GM19438 (cell line): ENCODE measurements at regions not wholly inside any gene's neighbourhood (a gene's known extent, or its start where the extent isn't known, plus 50 kb on each side); places are given as distances from the start of the nearest gene placed in this dataset.

ENCODE experiments used
- ATAC-seq: cut with Tn5 transposase; IDR thresholded peaks from one replicate; pipeline ENCODE4 v1.9.1; 2021; ENCODE audit warnings: low read depth; ENCODE audit not compliant: unreplicated experiment

- ATAC-seq, result no peak
Observed at GRCh38 chr20:54272901-54273488, 65.1 kb downstream of the PFDN4 start.

GRCh38 chr20:54275359-54276111 is 67.6 kb downstream of the PFDN4 start:
- ATAC-seq, result no peak

- no peak for ATAC-seq
Observed at GRCh38 chr20:54276577-54277169, 68.8 kb downstream of the PFDN4 start.

- no peak for ATAC-seq
Observed at GRCh38 chr20:54278262-54278661, 70.4 kb downstream of the PFDN4 start.

- no peak for ATAC-seq
Observed at GRCh38 chr20:54282625-54283024, 74.7 kb downstream of the PFDN4 start.

GRCh38 chr20:54283253-54283652 is 75.4 kb downstream of the PFDN4 start:
- ATAC-seq, result no peak

GRCh38 chr20:54284928-54285704 is 77.2 kb downstream of the PFDN4 start:
- no peak for ATAC-seq

- no peak for ATAC-seq
Observed at GRCh38 chr20:54290636-54291035, 82.7 kb downstream of the PFDN4 start.

- ATAC-seq, result no peak
Observed at GRCh38 chr20:54291339-54292010, 83.6 kb downstream of the PFDN4 start.

- ATAC-seq, result no peak
Observed at GRCh38 chr20:54292185-54292584, 84.3 kb downstream of the PFDN4 start.

GRCh38 chr20:54293526-54293925 is 85.6 kb downstream of the PFDN4 start:
- ATAC-seq, result no peak

GRCh38 chr20:54294094-54294493 is 86.2 kb downstream of the PFDN4 start:
- no peak for ATAC-seq

- ATAC-seq, result no peak
Observed at GRCh38 chr20:54295686-54296085, 87.8 kb downstream of the PFDN4 start.

- no peak for ATAC-seq
Observed at GRCh38 chr20:54305421-54305820, 97.5 kb downstream of the PFDN4 start.

GRCh38 chr20:54306985-54307710 is 99.3 kb downstream of the PFDN4 start:
- ATAC-seq, result no peak

GRCh38 chr20:54308804-54309203 is 100.9 kb downstream of the PFDN4 start:
- ATAC-seq, result no peak

- no peak for ATAC-seq
Observed at GRCh38 chr20:54318892-54319291, 111.0 kb downstream of the PFDN4 start.

- no peak for ATAC-seq
Observed at GRCh38 chr20:54320148-54320607, 112.3 kb downstream of the PFDN4 start.

GRCh38 chr20:54321352-54322087 is 113.6 kb downstream of the PFDN4 start:
- no peak for ATAC-seq
